CD4-positive, alpha-beta T cell (primary cell): ENCODE measurements at regions not wholly inside any gene's neighbourhood (a gene's known extent, or its start where the extent isn't known, plus 50 kb on each side); places are given as distances from the start of the nearest gene placed in this dataset.

Source experiments
- ATAC-seq: fragments of 200-7000 bp; cut with Tn5 transposase; one replicate; pipeline ENCODE4 v1.10.0; 2022; ENCODE audit warnings: mild to moderate bottlenecking; ENCODE audit not compliant: poor library complexity
- CTCF ChIA-PET: fragments of 350-600 bp; sonication (Branson Sonifier 250); formaldehyde crosslinking; loops from one replicate; lab custom pipeline; 2021; ENCODE audit warnings: antibody characterized with exemption, inconsistent platforms; lab: Charles Lee
- POLR2A ChIA-PET: fragments of 350-600 bp; sonication (Branson Sonifier 250); formaldehyde crosslinking; loops from one replicate; lab custom pipeline; 2021; ENCODE audit warnings: antibody characterized with exemption, inconsistent platforms; lab: Charles Lee
- DNase-seq, 14 experiments: peaks; one replicate each; pipeline ENCODE4 v3.0.0-alpha.2; 2013 to 2020; ENCODE audit warnings: mixed read lengths in 2 of 14
- H3K27ac ChIP-seq, 2 donors: one replicate each; pipeline versions ENCODE4 v1.5.1 to v1.7.0; 2013; ENCODE audit warnings: low read length in 2 of 2, low read depth in 1 of 2, mild to moderate bottlenecking in 1 of 2
- H3K27me3 ChIP-seq, 2 experiments: 1 replicate in 1 of 2; 2 replicates in 1 of 2; pipeline versions ENCODE4 v1.6.1 to v1.7.0; 2013; ENCODE audit warnings: low read length in 2 of 2, control low read depth in 1 of 2, mild to moderate bottlenecking in 1 of 2, moderate library complexity in 1 of 2; ENCODE audit not compliant: insufficient read depth in 2 of 2, control insufficient read depth in 1 of 2
- H3K36me3 ChIP-seq: one replicate; pipeline ENCODE4 v1.6.1; 2013; ENCODE audit warnings: low read length, control low read depth; ENCODE audit not compliant: insufficient read depth
- H3K4me1 ChIP-seq: one replicate; pipeline ENCODE4 v1.6.1; 2013; ENCODE audit warnings: low read length, control low read depth; ENCODE audit not compliant: insufficient read depth
- H3K4me3 ChIP-seq: one replicate; pipeline ENCODE4 v1.5.1; 2013; ENCODE audit warnings: mild to moderate bottlenecking, low read length, moderate library complexity
- H3K9me3 ChIP-seq, 2 experiments: 1 replicate in 1 of 2; 2 replicates in 1 of 2; pipeline versions ENCODE4 v1.6.1 to v1.7.0; 2013; ENCODE audit warnings: low read length in 2 of 2, mild to moderate bottlenecking in 2 of 2, control low read depth in 1 of 2, moderate library complexity in 1 of 2; ENCODE audit not compliant: control insufficient read depth in 1 of 2, insufficient read depth in 1 of 2
- H3K27ac Mint-ChIP-seq: one replicate; pipeline ENCODE4 v1.8.0; 2020; ENCODE audit warnings: mixed read lengths
- H3K27me3 Mint-ChIP-seq: one replicate; pipeline ENCODE4 v1.8.0; 2021; ENCODE audit warnings: mixed read lengths
- H3K36me3 Mint-ChIP-seq: one replicate; pipeline ENCODE4 v1.8.0; 2021; ENCODE audit warnings: low read depth, mixed read lengths
- H3K4me1 Mint-ChIP-seq: one replicate; pipeline ENCODE4 v1.8.0; 2021; ENCODE audit warnings: low read depth, mixed read lengths
- H3K4me3 Mint-ChIP-seq: one replicate; pipeline ENCODE4 v1.8.0; 2020; ENCODE audit warnings: mild to moderate bottlenecking, mixed read lengths
- H3K9me3 Mint-ChIP-seq: one replicate; pipeline ENCODE4 v1.8.0; 2020; ENCODE audit warnings: mixed read lengths
- intact Hi-C, 2 experiments: fragments of 100-400 bp; cut with DNase I in 1 of 2; cut with micrococcal nuclease in 1 of 2; formaldehyde crosslinking; loops; one replicate each; pipeline versions ENCODE4 v1.15.1 to v1.9.0; 2023 to 2025; cut with DNase I, micrococcal nuclease
- TF ChIP-seq, protein P1 (sequence below): fragments of 200-600 bp; IDR thresholded peaks from one replicate; pipeline ENCODE4 v1.8.0; 2022; ENCODE audit warnings: antibody characterized with exemption, mild to moderate bottlenecking

DNA sequence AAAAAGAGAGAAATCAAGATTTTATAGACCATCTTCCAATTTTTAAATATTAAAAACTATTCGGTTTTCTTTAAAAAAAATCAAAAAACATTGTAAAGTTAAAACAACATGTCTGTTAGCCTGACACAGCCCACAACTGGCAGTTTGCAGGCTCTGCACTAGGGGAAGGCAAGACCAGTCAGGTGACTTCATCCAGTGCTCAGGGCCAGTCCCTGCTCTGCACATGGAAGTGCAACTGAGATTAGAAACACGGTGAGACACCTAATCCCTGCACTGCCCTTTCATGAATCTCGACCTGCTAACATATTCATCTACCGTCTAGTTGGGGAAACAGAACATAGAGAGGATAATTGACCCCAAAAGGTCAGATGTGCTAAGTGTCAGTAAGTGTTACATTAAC lies 135.2 kb downstream of the BARD1 start:
- POLR2A ChIA-PET: no interaction called here
- TF ChIP-seq, protein P1, sequence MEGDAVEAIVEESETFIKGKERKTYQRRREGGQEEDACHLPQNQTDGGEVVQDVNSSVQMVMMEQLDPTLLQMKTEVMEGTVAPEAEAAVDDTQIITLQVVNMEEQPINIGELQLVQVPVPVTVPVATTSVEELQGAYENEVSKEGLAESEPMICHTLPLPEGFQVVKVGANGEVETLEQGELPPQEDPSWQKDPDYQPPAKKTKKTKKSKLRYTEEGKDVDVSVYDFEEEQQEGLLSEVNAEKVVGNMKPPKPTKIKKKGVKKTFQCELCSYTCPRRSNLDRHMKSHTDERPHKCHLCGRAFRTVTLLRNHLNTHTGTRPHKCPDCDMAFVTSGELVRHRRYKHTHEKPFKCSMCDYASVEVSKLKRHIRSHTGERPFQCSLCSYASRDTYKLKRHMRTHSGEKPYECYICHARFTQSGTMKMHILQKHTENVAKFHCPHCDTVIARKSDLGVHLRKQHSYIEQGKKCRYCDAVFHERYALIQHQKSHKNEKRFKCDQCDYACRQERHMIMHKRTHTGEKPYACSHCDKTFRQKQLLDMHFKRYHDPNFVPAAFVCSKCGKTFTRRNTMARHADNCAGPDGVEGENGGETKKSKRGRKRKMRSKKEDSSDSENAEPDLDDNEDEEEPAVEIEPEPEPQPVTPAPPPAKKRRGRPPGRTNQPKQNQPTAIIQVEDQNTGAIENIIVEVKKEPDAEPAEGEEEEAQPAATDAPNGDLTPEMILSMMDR: no peak
- no peak overlapping the region for H3K27ac Mint-ChIP-seq
- H3K27me3 ChIP-seq: no peaks in the 10 kb centered on the region
- no peak for ATAC-seq
- no peaks in the 10 kb centered on the region for H3K27me3 Mint-ChIP-seq
- H3K27ac ChIP-seq: no peak overlapping the region
- intact Hi-C loops: no loop called here
- no peak for DNase-seq
- H3K36me3 Mint-ChIP-seq: no peaks in the 10 kb centered on the region
- CTCF ChIA-PET: no interaction called here
- H3K4me1 ChIP-seq: no peaks in the 10 kb centered on the region
- no peaks in the 10 kb centered on the region for H3K36me3 ChIP-seq
- no peak overlapping the region for H3K4me3 Mint-ChIP-seq
- H3K9me3 ChIP-seq: no peaks in the 10 kb centered on the region
- H3K9me3 Mint-ChIP-seq: peaks cover under 1% of the 10 kb centered on the region
- H3K4me3 ChIP-seq: no peak overlapping the region
- no peaks in the 10 kb centered on the region for H3K4me1 Mint-ChIP-seq

DNA sequence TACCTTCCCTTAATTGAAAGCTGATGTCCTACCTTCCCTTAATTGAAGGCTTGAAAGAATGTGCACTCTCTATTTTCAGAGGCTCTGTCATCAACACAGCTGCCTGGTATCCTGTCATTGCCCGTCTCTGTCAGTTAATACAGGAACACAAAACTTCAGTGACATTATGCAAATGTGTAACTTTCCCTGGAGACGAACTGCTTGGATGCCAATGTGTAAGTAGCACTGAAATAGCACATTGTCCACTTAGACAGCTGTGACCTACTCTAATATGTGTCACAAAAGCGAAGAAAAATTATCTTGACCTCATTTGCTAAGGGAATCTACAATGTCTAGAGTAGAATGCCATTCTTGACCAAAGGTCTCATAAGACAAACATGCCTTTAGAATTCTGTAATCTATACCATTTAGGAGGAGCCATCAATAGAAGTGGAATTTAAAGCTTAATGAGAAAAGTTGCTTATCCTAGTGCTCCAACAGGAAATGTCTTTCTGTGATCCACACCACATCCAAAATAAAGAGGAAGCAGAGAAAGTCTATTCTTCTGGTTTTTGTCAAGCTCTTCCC lies 138.1 kb downstream of the BARD1 start:
- Histone ChIP-seq H3K4me1 (no peaks in the 10 kb centered on the region), H3K4me3 (no peak overlapping the region), H3K36me3 (no peaks in the 10 kb centered on the region), H3K27ac (no peak overlapping the region), H3K9me3 (peaks cover 0 to under 1% of the 10 kb centered on the region in 2 experiments), H3K27me3 (no peaks in the 10 kb centered on the region)
- ATAC-seq: no peak
- ChIA-PET CTCF (no interaction called here), POLR2A (no interaction called here)
- no peak overlapping the region for H3K27ac Mint-ChIP-seq
- intact Hi-C loops: no loop called here
- H3K27me3 Mint-ChIP-seq: no peaks in the 10 kb centered on the region
- H3K4me3 Mint-ChIP-seq: no peak overlapping the region
- TF ChIP-seq, protein P1: no peak
- peaks cover 3% of the 10 kb centered on the region for H3K9me3 Mint-ChIP-seq
- no peaks in the 10 kb centered on the region for H3K36me3 Mint-ChIP-seq
- DNase-seq: no peak
- no peaks in the 10 kb centered on the region for H3K4me1 Mint-ChIP-seq

DNA sequence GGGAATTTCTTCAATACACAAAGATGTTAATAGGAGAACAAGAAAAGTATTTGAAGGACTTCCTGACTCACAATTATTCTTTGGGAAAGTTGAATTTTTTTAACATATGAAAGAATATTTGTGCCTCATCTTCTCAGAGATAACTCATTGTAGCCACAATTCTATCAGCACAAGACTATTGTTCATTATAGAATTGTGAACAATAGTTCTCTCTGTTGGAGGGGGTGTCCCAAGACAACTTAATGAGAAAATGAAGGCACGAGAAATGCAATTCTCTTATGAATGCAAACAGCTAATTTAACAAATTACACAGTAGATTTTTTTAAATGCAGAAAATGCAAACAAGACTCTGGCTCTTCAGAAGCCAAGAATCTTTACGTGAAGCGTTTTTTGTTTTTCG lies 157.0 kb downstream of the BARD1 start:
- no peak overlapping the region for H3K4me3 Mint-ChIP-seq
- H3K27ac ChIP-seq: no peak overlapping the region
- H3K4me1 ChIP-seq: no peaks in the 10 kb centered on the region
- TF ChIP-seq, protein P1: no peak
- ATAC-seq: no peak
- no peaks in the 10 kb centered on the region for H3K4me1 Mint-ChIP-seq
- H3K27me3 ChIP-seq: no peaks in the 10 kb centered on the region
- no peaks in the 10 kb centered on the region for H3K36me3 ChIP-seq
- H3K27me3 Mint-ChIP-seq: no peaks in the 10 kb centered on the region
- no peaks in the 10 kb centered on the region for H3K36me3 Mint-ChIP-seq
- ChIA-PET POLR2A (no interaction called here), CTCF (no interaction called here)
- intact Hi-C loops: no loop called here
- no peak overlapping the region for H3K27ac Mint-ChIP-seq
- no peak for DNase-seq
- H3K9me3 Mint-ChIP-seq: peaks cover 9% of the 10 kb centered on the region
- H3K4me3 ChIP-seq: no peak overlapping the region
- H3K9me3 ChIP-seq: peaks cover 0 to 16% of the 10 kb centered on the region in 2 experiments
